Fibroblast of lung (primary cell): ENCODE measurements at regions not wholly inside any gene's neighbourhood (a gene's known extent, or its start where the extent isn't known, plus 50 kb on each side); places are given as distances from the start of the nearest gene placed in this dataset.

Source experiments
- DNase-seq, 2 donors: peaks; one replicate each; pipeline versions ENCODE4 v3.0.0 to v3.0.0-alpha.2; 2010; ENCODE audit warnings: low read depth in 2 of 2
- H2AFZ ChIP-seq: 2 replicates; pipeline ENCODE4 v1.5.1; 2012; ENCODE audit warnings: low read length, control low read depth, inconsistent platforms
- H3K27ac ChIP-seq: 2 replicates; pipeline ENCODE4 v1.5.1; 2011; ENCODE audit warnings: low read length, control low read depth; ENCODE audit not compliant: insufficient read depth
- H3K27me3 ChIP-seq: 2 replicates; pipeline ENCODE4 v1.5.1; 2011; ENCODE audit warnings: mild to moderate bottlenecking, low read length; ENCODE audit not compliant: control insufficient read depth, insufficient read depth
- H3K36me3 ChIP-seq: 2 replicates; pipeline ENCODE4 v1.5.1; 2011; ENCODE audit warnings: low read length; ENCODE audit not compliant: control insufficient read depth, insufficient read depth
- H3K4me1 ChIP-seq: 2 replicates; pipeline ENCODE4 v1.5.1; 2011; ENCODE audit warnings: low read length; ENCODE audit not compliant: control insufficient read depth, insufficient read depth; ENCODE audit errors: extremely low read depth
- H3K4me2 ChIP-seq: 2 replicates; pipeline ENCODE4 v1.5.1; 2011; ENCODE audit warnings: low read length, control low read depth; ENCODE audit not compliant: insufficient read depth; ENCODE audit errors: extremely low read depth
- H3K4me3 ChIP-seq, 4 experiments: fragments of 200-600 bp in 1 of 4; sonication (generic) in 1 of 4; replicated peaks in 1 of 4; 2 replicates each; pipeline ENCODE4 v1.5.1; 2011 to 2016; ENCODE audit warnings: low read length in 4 of 4, low read depth in 3 of 4, mild to moderate bottlenecking in 3 of 4, control low read depth in 2 of 4, inconsistent platforms in 1 of 4, mixed read lengths in 1 of 4; ENCODE audit not compliant: insufficient read depth in 1 of 4; ENCODE audit errors: control extremely low read depth in 1 of 4
- H3K79me2 ChIP-seq: 2 replicates; pipeline ENCODE4 v1.5.1; 2012; ENCODE audit warnings: mild to moderate bottlenecking, low read length, inconsistent platforms; ENCODE audit not compliant: control insufficient read depth, insufficient read depth
- H3K9ac ChIP-seq: 2 replicates; pipeline ENCODE4 v1.5.1; 2011; ENCODE audit warnings: mild to moderate bottlenecking, low read length, control low read depth; ENCODE audit not compliant: insufficient read depth
- H3K9me3 ChIP-seq: 2 replicates; pipeline ENCODE4 v1.5.1; 2012; ENCODE audit warnings: low read depth, low read length; ENCODE audit not compliant: control insufficient read depth, insufficient read depth
- H4K20me1 ChIP-seq: 2 replicates; pipeline ENCODE4 v1.5.1; 2011; ENCODE audit warnings: low read length; ENCODE audit not compliant: control insufficient read depth, insufficient read depth; ENCODE audit errors: extremely low read depth
- CTCF ChIP-seq, 2 donors: IDR thresholded peaks in 1 of 2; conservative IDR thresholded peaks in 1 of 2; 1 replicate in 1 of 2; 2 replicates in 1 of 2; pipeline ENCODE4 v1.5.1; 2011 to 2012; ENCODE audit warnings: low read length in 2 of 2, control low read depth in 1 of 2, inconsistent platforms in 1 of 2, low read depth in 1 of 2, mild to moderate bottlenecking in 1 of 2
- EZH2 ChIP-seq: IDR thresholded peaks from 2 replicates; pipeline ENCODE4 v1.5.1; 2012; ENCODE audit warnings: low read length, control low read depth, mild to moderate bottlenecking; ENCODE audit errors: missing control alignments

GRCh38 chr10:83824099-83824498 lies 315.2 kb upstream of the GHITM start:
- H2AFZ ChIP-seq, result no peak overlapping the region
- no peak for DNase-seq
- TF ChIP-seq EZH2, result no peak
- TF ChIP-seq CTCF (conservative IDR thresholded peaks at IDR 0.05 in 1 of 2, IDR thresholded peaks at IDR 0.05 in 1 of 2; ENCODE audit: low read depth in 1 of 2, low read length in 2 of 2), result no peak
- H3K27me3 ChIP-seq, result no peaks in the 10 kb centered on the region
- H3K9me3 ChIP-seq, result no peaks in the 10 kb centered on the region
- no peaks in the 10 kb centered on the region for H4K20me1 ChIP-seq
- H3K4me1 ChIP-seq, result no peaks in the 10 kb centered on the region
- H3K4me3 ChIP-seq, result no peak overlapping the region
- H3K9ac ChIP-seq, result no peak overlapping the region
- no peaks in the 10 kb centered on the region for H3K36me3 ChIP-seq
- H3K4me2 ChIP-seq, result no peak overlapping the region
- no peak overlapping the region for H3K27ac ChIP-seq
- H3K79me2 ChIP-seq, result no peaks in the 10 kb centered on the region

GRCh38 chr10:83834096-83834495 lies 305.2 kb upstream of the GHITM start:
- no peaks in the 10 kb centered on the region for H3K4me1 ChIP-seq
- no peaks in the 10 kb centered on the region for H3K36me3 ChIP-seq
- no peak overlapping the region for H2AFZ ChIP-seq
- no peak overlapping the region for H3K27ac ChIP-seq
- no peaks in the 10 kb centered on the region for H4K20me1 ChIP-seq
- TF ChIP-seq CTCF (conservative IDR thresholded peaks at IDR 0.05 in 1 of 2, IDR thresholded peaks at IDR 0.05 in 1 of 2; ENCODE audit: low read depth in 1 of 2, low read length in 2 of 2) (no peak), EZH2 (no peak)
- DNase-seq, result no peak
- H3K9ac ChIP-seq, result no peak overlapping the region
- H3K27me3 ChIP-seq, result no peaks in the 10 kb centered on the region
- H3K79me2 ChIP-seq, result no peaks in the 10 kb centered on the region
- no peaks in the 10 kb centered on the region for H3K9me3 ChIP-seq
- no peak overlapping the region for H3K4me2 ChIP-seq
- no peak overlapping the region for H3K4me3 ChIP-seq

- no peak for TF ChIP-seq CTCF (conservative IDR thresholded peaks at IDR 0.05 in 1 of 2, IDR thresholded peaks at IDR 0.05 in 1 of 2; ENCODE audit: low read depth in 1 of 2, low read length in 2 of 2)
- no peak for TF ChIP-seq EZH2
These were observed 303.2 kb upstream of the GHITM start for GRCh38 chr10:83835945-83836745.

More at GRCh38 chr10:83835945-83836745, 303.2 kb upstream of the GHITM start:
- H3K27ac ChIP-seq, result no peak overlapping the region
- no peak for DNase-seq
- H2AFZ ChIP-seq, result no peak overlapping the region
- no peak overlapping the region for H3K4me3 ChIP-seq
- no peak overlapping the region for H3K9ac ChIP-seq
- no peaks in the 10 kb centered on the region for H3K79me2 ChIP-seq
- no peaks in the 10 kb centered on the region for H3K36me3 ChIP-seq
- H4K20me1 ChIP-seq, result no peaks in the 10 kb centered on the region
- H3K4me2 ChIP-seq, result no peak overlapping the region
- H3K9me3 ChIP-seq, result no peaks in the 10 kb centered on the region
- H3K27me3 ChIP-seq, result no peaks in the 10 kb centered on the region
- H3K4me1 ChIP-seq, result no peaks in the 10 kb centered on the region
